GM19239 (cell line): ENCODE measurements at regions not wholly inside any gene's neighbourhood (a gene's known extent, or its start where the extent isn't known, plus 50 kb on each side); places are given as distances from the start of the nearest gene placed in this dataset.

Experiments
- DNase-seq: peaks from one replicate; pipeline ENCODE4 v3.0.0; 2011; ENCODE audit warnings: low spot score; ENCODE audit not compliant: insufficient read length
- FAIRE-seq: peaks from 2 replicates; lab custom pipeline; 2011; peaks lifted over from hg19 to GRCh38; lab: Jason Lieb, UNC

DNA sequence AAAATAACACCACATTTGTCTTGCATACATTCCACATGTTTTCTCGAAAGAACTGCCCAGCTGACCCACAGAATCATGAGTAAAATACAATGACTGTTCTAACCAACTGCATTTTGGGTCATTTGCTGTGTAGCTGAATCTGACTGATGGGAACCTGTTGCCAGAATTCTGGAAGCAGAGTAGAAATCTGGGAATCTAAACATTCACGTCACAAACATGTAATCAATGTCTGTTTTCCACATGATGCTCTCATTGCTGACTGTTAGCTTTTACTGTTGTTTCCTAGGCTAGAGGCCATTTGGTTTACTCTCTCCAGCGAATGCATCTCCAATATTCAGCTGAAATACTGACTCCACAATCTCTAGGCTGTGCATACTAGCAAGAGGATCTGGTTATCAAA, 710.1 kb downstream of the KCNJ2 start:
- FAIRE-seq: no peak
- DNase-seq: no peak

DNA sequence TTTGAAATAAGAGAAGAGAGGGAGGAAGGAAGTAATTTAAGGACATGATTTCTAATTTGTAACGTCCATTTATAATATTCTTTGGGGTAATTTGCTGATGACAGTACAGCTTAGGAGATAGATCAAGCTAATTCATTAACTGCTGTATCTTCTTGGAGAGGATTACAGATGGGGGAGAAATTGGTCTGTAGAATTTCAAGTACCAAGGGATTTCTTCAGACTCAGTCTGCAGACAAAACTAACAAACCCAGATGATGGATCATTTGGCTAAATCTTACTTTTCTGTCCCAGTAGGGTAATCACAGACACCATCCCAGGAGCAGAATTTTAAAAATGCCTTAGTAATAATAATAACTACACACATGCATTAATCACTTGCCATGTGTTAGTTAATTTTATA, 711.8 kb downstream of the KCNJ2 start:
- FAIRE-seq (no peak), DNase-seq (no peak)

DNA sequence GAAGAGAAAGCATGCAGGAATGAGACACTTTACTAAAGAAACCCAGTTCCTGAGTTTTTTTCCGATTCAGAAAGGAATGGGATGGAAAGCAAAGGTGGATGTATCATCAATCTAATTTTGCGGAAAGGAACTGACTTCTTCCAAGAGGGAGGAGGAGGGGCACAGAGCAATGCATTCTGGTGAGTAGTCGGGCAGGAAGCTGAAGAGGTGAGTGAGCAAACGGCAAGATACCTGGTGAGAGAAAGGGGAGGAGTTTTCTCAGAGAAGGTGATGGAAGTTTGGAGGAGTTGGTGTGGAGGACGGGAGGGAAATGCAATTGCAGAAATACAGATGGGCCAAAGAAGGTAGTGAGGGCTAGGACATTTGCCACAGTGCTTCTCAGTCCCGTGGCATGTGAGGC, 713.2 kb downstream of the KCNJ2 start:
- no peak for DNase-seq
- FAIRE-seq: no peak

DNA sequence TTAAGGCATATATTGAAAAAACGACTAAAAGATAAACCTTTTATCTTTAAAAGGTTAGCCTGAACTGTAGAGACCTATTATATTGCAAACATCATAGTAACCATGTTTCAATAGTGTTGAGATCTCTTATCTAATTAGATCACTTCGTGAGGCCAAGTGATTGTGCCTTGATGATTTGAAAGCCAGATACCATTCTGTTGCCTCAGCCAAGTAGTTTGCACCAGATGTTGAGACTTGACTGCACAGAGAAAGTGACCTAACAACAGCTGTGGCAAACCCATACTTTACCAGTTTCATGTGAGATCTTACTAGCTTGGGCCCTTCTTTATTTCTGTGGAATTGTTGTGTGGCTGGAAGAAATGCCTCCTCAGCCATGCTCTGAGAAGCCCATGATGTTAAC, 717.3 kb downstream of the KCNJ2 start:
- FAIRE-seq: no peak
- DNase-seq: no peak

DNA sequence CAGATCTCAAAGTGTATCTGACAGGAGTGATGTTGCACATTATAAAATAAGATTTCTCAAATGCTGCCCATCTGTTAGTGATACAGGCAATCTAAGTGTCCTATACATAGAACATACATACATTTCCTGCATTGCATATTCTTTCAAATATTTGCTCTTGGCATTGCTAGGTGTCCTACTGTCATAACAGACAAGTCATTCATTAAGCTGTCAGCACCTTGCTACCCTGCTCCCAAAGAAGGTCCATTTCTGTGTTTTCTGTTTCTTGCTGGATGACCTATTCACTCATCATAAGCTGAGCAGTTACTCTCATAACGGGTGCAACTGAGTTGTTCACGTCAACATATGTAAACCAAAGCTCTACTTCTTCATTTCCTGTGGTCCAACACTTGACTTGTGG, 719.0 kb downstream of the KCNJ2 start:
- DNase-seq: no peak
- no peak for FAIRE-seq

DNA sequence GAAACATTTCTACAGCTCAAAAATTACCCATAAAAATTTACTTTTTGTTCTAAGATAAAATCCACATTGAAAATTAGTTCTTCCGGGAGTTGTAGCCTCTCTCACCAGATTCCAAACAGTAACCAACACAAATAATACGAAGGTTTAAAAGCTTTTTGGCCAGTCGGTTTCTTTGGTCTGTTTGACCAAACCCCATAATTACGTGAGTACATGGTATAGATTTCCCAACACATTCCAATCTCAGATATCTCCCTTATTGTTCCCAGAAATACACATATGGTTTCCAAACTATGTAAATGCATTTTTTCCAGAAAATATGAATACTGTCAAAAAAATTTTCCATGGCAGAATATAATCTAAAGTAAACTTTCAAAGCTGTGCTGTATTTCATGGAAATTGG, 722.0 kb downstream of the KCNJ2 start:
- DNase-seq (no peak), FAIRE-seq (no peak)

DNA sequence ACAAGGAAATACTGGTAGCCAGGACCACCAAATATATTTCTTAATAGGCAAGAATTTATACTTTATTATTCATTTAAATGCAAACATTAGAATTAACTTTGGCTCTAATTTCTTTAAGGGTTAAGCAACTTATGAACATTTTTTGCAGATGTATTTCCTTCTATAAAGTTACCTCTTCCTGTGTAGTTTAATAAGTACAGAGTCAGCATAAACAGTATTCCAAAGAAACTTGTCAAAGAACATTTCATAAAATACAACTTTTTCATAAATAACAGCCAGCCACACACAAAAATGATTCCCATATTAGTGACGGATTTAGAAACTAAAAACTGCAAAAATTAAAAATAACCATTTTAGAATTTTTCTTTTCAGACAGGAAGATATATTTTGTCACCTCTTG, 723.2 kb downstream of the KCNJ2 start:
- FAIRE-seq (no peak), DNase-seq (no peak)

DNA sequence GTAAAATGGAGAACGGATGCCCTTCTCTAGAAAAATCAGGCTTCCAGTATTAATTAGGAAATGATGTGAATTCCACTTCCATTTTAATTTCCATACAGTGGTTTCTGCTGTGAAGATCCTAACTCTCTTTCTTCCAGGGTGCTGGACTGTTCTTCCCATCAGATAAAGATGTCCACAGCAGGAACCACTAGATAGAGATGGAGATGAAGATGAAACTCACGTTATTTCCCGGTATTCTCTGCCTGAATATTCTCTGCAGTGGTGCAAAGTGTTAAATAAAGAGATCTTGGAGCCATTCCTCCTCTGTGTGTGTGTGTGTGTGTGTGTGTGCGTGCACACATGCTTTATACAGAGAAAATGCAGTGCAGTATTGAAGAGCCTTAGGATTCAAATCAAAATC, 727.5 kb downstream of the KCNJ2 start:
- DNase-seq: no peak
- no peak for FAIRE-seq

DNA sequence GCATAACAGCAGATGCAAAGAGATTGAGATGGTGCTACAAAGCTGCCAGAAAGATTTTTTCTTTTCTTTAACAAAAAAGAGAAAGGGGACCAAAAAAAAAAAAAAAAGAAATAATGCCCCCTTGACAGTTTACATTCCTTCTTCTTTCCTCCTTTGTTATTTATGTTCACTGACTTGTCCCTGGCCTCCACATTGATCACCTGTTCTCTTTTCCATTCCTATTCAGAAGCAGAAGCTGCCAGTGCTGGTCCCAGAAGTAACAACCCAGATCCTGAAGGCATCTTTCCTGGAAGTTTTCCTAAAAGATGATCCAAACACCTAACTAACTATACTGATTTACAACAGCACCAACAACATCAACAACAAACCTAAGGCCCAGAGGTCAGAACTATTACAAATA, 728.1 kb downstream of the KCNJ2 start:
- no peak for DNase-seq
- no peak for FAIRE-seq

DNA sequence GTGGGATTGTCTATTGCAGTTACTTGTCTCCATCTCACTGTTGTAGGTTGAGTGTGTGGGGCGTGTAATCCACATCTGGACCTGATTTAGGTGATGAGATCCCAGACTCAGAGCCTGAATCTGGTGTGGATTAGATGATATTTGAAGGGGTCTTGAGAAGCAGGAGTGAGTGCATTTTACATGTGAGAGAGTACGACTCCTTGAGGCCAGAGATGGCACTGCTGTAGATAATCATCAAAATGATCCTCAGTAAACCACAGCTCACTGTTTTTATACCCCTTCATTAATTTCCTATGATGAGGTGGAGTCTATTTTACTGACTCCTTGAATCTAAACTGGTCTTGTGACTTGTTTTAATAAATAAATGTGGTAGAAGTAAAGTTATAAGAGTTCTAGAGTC, 732.5 kb downstream of the KCNJ2 start:
- DNase-seq (no peak), FAIRE-seq (no peak)

DNA sequence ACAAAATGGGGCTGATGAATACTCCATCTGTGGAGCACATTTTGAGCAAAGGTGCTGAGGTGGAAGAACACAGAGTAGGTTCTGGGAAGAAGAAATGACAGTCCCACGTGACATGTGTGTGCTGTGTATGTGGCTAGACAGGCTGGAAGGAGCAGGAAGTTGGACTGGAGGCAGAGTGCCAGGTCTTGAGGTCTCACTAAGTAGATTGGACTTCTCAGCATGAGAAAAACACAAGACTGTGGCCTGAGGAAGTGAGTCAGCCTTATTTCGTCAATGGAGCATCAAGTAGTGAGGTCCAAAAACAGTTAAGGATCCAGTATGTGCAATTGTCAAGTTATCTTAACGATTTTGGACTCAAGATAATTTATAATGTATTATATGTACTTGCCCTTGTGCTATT, 736.5 kb downstream of the KCNJ2 start:
- DNase-seq: no peak
- no peak for FAIRE-seq

DNA sequence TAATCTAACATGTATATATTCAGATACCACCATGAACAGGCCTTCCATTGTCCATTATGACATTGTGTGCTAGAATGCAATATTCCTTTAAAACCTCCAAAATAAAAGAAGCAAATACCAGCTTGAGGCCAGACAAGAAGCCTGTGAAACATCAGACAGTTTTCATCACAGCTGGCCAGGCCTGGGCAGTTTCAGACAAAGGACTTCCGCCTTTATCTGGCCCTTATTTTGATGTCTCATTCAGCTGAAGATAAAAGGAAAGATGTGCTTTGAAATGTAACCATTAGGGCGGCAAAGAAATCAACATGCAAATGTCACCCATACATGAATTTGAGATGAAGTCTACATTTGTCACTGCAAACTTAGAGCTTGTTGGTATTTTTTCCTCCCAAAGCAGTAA, 737.5 kb downstream of the KCNJ2 start:
- FAIRE-seq (no peak), DNase-seq (no peak)

DNA sequence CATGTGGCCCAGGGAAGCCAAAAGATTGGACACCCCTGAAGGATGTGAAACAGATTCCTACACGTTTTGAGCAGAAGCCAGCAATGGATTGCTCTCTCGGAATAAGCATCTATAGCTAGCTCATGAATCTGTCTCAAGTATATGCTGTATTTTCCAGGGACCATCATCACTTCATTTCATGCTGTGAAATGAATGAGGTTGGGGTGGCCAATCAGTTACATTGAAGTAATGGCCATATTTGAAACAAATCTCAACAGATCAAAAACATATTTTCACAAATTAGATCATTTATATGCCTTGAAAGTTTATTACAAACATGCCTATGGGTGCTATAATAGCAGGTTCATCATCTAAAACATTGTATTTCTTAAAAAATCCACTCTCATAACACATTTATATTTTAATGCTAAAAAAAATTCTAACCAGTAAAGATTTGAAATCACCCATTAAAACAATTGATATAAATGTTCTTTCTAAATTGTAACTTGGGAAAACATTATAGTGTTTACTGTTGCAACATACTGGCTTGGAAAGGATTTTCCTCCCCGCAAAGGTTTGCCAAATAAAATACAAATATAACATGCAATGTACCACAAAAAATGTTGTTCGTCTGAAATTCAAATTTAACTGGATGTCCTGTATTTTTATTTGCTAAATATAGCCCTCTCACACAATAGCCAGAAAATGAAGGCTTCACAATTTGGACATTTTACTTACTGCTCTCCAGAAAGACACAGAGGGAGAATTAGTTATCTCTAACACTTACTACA, 743.6 kb downstream of the KCNJ2 start:
- no peak for DNase-seq

DNA sequence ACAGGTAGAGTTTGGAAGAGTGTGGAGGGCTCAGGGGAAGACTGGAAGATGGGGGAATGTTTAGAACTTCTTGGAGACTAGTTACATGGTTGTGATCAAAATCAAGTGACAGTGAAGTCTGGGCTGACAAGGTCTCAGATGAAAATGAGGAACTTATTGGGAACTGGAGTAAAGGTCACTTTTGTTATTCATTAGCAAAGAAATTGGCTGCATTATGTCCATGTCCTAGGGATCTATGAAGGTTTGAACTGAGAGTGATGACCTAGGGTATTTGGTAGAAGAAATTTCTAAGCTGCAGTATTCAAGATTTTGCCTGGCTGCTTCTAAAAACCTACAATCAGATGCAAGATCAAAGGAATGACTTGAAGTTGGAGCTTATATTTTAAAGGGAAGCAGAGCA, 747.1 kb downstream of the KCNJ2 start:
- DNase-seq: no peak
- no peak for FAIRE-seq

More for the DNA sequence above, 743.6 kb downstream of the KCNJ2 start:
- no peak for FAIRE-seq

DNA sequence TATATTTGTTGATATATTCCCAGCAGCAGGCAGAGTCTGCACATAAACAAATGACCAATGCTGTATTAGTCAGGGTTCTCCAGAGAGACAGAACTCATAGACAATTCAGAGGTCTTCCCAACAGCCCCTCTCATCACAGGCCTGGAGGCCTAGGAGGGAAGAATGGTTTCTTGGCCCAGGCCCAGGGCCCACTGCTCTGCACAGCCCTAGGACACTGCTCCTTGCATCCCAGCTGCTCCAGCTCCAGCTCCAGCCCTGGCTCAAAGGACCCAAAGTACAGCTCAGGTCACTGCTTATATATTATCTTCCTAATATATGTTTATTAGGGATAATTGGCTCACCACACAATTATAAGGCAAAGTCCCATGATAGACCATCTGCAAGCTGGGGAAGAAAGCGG, 749.9 kb downstream of the KCNJ2 start:
- FAIRE-seq (no peak), DNase-seq (no peak)

DNA sequence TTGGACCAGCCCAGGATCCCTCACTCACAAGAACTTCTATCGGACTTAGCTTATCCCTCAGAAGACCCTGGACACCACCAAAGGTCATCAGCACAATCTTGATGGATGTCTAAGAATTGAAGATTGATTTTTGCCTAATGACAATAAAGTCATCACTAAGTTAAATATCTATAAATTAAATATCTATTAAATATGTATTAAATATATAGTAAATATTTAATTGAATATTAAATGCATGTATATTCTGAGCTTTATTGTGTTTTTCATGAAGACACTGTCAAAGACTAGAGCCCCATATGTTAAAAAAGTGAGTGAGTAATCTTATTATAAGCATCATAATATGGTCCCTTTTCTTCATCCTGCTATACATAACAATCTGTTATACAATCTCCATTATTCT, 751.1 kb downstream of the KCNJ2 start:
- DNase-seq (no peak), FAIRE-seq (no peak)

DNA sequence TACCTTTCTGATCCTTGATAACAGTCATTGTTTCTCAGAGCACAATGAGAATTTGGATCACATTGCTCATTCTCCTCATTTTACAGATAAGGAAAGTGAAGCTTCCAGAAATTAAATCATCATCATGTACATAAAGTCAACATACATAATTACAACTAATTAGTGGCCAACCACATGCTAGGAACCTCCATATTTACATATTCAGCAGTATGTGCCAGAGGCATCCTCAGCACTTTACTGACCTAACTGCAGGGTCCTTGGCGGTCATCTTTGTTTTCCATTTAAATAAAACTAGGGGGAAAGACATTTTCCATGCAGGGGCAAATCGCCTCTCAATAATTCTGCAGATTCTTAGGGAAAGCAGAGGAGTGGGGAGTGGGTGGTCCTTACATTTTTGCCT, 752.9 kb downstream of the KCNJ2 start:
- FAIRE-seq: no peak
- no peak for DNase-seq

DNA sequence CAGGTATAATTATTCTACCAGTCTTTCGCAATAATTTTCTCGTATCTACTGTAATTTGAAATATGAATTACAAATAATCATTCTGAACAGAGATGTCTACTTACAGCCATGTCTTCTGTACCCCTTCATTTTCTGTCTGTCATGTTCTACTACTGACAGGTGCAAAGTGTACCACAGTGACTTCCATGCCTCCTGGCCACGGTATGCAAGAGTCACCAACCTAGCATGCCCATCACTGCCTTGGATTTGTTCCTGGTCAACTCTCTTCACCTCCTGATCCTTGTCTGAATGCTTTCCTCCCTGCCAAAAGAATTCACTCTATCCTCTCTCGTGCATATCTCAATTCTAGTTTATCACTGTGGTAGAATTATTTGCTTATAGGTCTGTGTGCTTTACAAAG, 755.4 kb downstream of the KCNJ2 start:
- DNase-seq (no peak), FAIRE-seq (no peak)

DNA sequence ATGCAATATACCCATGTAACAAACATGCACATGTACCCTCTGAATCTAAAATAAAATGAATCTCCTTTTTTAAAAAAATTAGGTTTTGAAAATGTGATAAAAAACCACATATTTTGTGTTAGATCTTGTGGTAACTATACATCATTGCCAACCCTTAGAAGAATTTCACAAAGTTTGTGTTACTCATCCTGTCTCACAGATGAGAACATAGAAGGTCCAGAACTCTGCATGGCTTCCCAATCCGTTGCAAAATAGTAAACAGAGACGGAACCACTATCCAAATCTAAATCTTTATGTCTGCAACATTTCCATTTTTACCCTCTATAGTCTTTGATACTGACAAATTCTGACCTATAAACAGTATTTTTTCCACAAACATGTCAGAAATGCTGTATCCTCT, 759.9 kb downstream of the KCNJ2 start:
- FAIRE-seq (no peak), DNase-seq (no peak)

DNA sequence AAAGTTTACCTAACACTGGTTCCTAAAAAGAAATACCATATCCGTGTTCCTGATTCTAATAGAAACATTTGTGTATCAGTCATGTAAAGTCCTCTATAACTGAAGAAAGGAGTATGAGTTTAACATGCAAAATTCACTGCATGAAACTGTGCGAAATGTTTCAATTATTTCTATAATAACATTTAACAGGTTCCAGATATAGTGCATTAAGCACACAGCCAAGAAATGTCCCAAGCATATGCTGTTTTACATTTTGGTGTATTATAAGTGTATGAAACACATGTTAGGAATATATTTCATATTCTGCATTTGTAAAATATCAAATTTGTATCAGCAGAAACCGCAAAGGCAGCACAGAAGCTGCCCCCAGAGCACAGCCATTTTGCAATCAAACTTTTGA, 764.9 kb downstream of the KCNJ2 start:
- DNase-seq: no peak
- no peak for FAIRE-seq

DNA sequence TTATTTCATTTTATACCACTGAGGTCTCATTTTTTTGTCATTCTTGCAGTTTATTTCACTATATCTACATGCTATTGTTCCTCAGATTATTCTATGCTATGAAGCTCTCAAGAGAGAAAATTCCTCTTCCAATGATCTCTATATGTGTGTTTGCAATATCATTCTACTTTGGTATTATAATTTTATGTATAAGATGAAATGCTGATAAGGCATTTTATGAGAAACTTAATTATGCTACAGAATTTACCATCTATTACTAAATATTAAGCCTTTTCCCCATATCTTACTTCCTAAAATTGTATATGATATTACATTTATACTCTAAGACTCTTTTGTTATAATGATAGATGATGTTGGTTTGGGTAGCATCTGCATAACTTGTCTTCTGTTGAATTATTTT, 765.5 kb downstream of the KCNJ2 start:
- DNase-seq (no peak), FAIRE-seq (no peak)

DNA sequence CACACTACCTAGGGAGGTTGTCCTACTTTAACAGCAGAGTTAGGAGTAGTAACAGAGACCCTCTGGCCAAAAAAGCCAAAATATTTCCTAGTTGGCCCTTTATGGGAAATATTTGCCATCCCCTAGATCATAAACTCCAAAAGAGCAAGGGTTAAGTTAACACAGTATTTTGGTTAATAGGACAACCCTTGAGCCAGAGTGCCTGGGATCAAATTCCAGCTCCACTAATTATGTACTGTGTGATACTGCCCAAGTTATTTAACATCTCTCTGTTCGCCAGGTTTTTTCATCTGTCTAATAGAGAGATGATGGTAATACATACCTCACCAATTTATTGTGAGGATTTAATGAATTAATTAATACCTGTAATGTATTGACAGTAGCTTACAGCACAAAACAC, 767.4 kb downstream of the KCNJ2 start:
- FAIRE-seq: no peak
- no peak for DNase-seq

DNA sequence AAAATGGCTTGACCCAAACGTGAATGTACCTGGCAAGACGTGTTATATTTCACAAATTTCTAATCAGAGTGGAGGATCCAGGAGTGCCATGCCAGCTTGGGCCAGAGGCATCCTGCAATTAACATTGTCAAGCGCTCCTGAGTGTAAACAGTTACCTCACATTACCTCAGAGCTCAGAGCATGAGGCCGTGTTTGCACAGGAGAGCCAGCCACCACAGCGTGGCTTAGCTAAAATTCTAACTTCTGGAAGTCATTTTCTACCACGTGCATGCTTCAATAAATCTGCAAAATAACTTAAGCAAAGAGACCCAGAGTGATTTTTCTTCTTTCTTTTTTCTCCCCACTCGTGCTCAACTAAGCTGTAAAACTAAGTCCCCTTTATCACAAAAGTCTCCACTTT, 769.0 kb downstream of the KCNJ2 start:
- DNase-seq (no peak), FAIRE-seq (no peak)
